ENCODE measurements at regions not wholly inside any gene's neighbourhood (a gene's known extent, or its start where the extent isn't known, plus 50 kb on each side); places are given as distances from the start of the nearest gene placed in this dataset.

DNA sequence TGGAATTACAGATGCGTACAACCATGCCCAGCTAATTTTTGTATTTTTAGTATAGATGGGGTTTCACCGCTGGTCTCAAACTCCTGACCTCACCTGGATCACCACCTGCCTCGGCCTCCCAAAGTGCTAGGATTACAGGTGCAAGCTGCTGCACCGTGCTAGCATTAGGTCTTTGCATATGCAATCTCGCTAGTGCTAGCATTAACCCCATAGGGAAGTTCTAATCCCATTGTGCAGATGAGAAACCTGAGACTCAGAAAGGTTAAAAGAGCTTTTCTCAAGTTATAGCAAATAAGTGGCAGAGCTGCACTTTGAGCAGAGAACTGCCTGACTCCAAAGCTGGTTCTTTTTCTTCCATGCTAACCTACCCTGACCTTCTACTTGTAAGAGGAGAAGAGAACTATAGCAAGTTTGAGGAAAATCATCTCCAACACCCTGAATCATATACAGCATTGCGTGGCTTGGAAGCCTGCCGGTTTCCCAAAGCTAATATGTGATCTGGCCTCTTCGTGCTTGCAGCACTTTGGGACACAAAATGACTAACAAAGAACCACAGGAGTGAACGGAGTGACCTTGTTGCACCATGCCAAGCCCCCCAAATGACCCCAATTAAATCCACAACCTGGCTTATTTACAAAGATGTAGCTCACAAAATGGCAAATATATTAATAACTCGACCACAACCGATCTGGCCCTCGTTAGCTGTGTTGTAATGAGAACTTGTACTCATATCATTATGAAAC lies 185.1 kb downstream of the TM2D1 start:
- TF ChIP-seq, protein P1, sequence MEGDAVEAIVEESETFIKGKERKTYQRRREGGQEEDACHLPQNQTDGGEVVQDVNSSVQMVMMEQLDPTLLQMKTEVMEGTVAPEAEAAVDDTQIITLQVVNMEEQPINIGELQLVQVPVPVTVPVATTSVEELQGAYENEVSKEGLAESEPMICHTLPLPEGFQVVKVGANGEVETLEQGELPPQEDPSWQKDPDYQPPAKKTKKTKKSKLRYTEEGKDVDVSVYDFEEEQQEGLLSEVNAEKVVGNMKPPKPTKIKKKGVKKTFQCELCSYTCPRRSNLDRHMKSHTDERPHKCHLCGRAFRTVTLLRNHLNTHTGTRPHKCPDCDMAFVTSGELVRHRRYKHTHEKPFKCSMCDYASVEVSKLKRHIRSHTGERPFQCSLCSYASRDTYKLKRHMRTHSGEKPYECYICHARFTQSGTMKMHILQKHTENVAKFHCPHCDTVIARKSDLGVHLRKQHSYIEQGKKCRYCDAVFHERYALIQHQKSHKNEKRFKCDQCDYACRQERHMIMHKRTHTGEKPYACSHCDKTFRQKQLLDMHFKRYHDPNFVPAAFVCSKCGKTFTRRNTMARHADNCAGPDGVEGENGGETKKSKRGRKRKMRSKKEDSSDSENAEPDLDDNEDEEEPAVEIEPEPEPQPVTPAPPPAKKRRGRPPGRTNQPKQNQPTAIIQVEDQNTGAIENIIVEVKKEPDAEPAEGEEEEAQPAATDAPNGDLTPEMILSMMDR (IDR thresholded peaks at IDR 0.05; ENCODE audit: low read length), result no peak
- no peak for TF ChIP-seq EZH2 (IDR thresholded peaks at IDR 0.05; ENCODE audit: borderline replicate concordance, low read length)

All from OCI-LY1 (cell line).